DMS114 treated with DMSO at 0.1 percent for 48 hours (cell line): ENCODE measurements at regions not wholly inside any gene's neighbourhood (a gene's known extent, or its start where the extent isn't known, plus 50 kb on each side); places are given as distances from the start of the nearest gene placed in this dataset.
"Not testable (repeated sequence)": the region's sequence is repeated elsewhere in the genome, so short reads cannot be mapped to it uniquely, and the experiment has no call there.

ENCODE experiments used
- DNase-seq: peaks from one replicate; lab custom pipeline; 2025; ENCODE audit not compliant: unreplicated experiment; lab: John Stamatoyannopoulos, UW

- DNase-seq, result no peak
Measured at GRCh38 chr4:160009656-160010493, 907.0 kb downstream of the RAPGEF2 start.

GRCh38 chr4:160019936-160020335 is 917.1 kb downstream of the RAPGEF2 start:
- no peak for DNase-seq

- DNase-seq, result no peak
Measured at GRCh38 chr4:160020804-160021203, 917.9 kb downstream of the RAPGEF2 start.

GRCh38 chr4:160021870-160022269 is 919.0 kb downstream of the RAPGEF2 start:
- DNase-seq, result no peak

- DNase-seq, result no peak
Measured at GRCh38 chr4:160026721-160027120, 923.8 kb downstream of the RAPGEF2 start.

- no peak for DNase-seq
Measured at GRCh38 chr4:160034501-160034900, 931.6 kb downstream of the RAPGEF2 start.

- DNase-seq, result no peak
Measured at GRCh38 chr4:160038615-160039014, 935.7 kb downstream of the RAPGEF2 start.

- DNase-seq, result no peak
Measured at GRCh38 chr4:160044693-160045092, 941.8 kb downstream of the RAPGEF2 start.

GRCh38 chr4:160082432-160083207 is 979.7 kb downstream of the RAPGEF2 start:
- DNase-seq, result no peak

GRCh38 chr4:160091631-160092030 is 988.8 kb downstream of the RAPGEF2 start:
- no peak for DNase-seq

- no peak for DNase-seq
Measured at GRCh38 chr4:160100316-160100715, 997.4 kb downstream of the RAPGEF2 start.

- no peak for DNase-seq
Measured at GRCh38 chr4:160110891-160111290, 1008.0 kb downstream of the RAPGEF2 start.

- no peak for DNase-seq
Measured at GRCh38 chr4:160117686-160118085, 1014.8 kb downstream of the RAPGEF2 start.

GRCh38 chr4:160125576-160126287 is 1022.9 kb downstream of the RAPGEF2 start:
- DNase-seq, result not testable (repeated sequence)

GRCh38 chr4:160127211-160127610 is 1024.3 kb downstream of the RAPGEF2 start:
- DNase-seq, result no peak

GRCh38 chr4:160129439-160129838 is 1026.6 kb downstream of the RAPGEF2 start:
- DNase-seq, result no peak

- no peak for DNase-seq
Measured at GRCh38 chr4:160136021-160136420, 1033.1 kb downstream of the RAPGEF2 start.

GRCh38 chr4:160141206-160141605 is 1038.3 kb downstream of the RAPGEF2 start:
- DNase-seq, result no peak

- no peak for DNase-seq
Measured at GRCh38 chr4:160142579-160142978, 1039.7 kb downstream of the RAPGEF2 start.

GRCh38 chr4:160143574-160143973 is 1040.7 kb downstream of the RAPGEF2 start:
- DNase-seq, result no peak

GRCh38 chr4:160159457-160159856 is 1056.6 kb downstream of the RAPGEF2 start:
- DNase-seq, result no peak

- DNase-seq, result no peak
Measured at GRCh38 chr4:160161026-160161425, 1058.1 kb downstream of the RAPGEF2 start.
